Stimulated activated CD8-positive, alpha-beta memory T cell treated with anti-CD3 and anti-CD28 coated beads, Interleukin-12 subunit alpha, Interleukin-12 subunit beta, amount 100 ng/mL, for 4 hours (primary cell): ENCODE measurements at regions not wholly inside any gene's neighbourhood (a gene's known extent, or its start where the extent isn't known, plus 50 kb on each side); places are given as distances from the start of the nearest gene placed in this dataset.

Experiments used
- DNase-seq: peaks from one replicate; pipeline ENCODE4 v3.0.0-alpha.2; 2020; ENCODE audit warnings: low read depth

DNA sequence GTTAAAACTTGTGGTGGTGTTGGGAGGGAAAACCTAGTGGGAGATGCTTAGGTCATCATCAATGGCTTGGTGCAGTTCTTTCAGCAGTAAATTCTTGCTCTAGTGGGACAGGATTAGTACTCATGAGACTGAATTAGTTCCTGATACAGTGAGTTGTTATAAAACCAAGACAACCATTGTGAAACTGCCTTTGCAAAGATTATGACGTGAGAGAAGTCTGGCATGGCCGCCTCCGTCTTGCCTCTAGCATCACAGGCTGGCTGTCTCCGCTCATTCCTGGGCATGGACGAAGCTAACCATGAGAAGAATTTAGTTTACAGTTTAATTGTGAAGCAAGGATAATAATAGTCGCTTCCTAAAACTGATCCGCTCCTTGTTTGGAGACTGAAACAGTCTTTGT is 186.4 kb downstream of the KIF20B start:
- DNase-seq: no peak

- DNase-seq: no peak
These were observed 187.1 kb downstream of the KIF20B start for GRCh38 chr10:89888321-89889070.

DNA sequence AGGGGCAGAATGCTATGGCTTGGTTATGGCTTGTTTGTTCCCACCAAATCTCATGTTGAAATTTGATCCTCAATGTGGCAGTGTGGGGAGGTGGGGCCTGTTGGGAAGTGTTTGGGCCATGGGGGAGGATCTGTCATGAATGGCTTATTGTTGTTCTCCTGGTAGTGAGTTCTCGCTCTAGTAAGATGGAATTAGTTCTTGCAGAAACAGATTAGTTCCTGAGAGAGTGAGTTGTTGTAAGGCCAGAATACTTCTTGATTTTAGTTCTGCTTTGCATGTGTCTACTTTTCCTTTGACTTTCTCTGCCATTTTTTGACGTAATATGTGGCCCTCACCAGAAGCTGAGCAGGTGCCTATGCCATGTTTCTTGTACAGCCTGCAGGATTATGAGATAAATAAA is 188.2 kb downstream of the KIF20B start:
- DNase-seq: no peak

GRCh38 chr10:89891006-89891535 is 189.7 kb downstream of the KIF20B start:
- DNase-seq: no peak

GRCh38 chr10:89894051-89894450 is 192.7 kb downstream of the KIF20B start:
- no peak for DNase-seq

- DNase-seq: no peak
These were observed 199.2 kb downstream of the KIF20B start for GRCh38 chr10:89900554-89900953.

DNA sequence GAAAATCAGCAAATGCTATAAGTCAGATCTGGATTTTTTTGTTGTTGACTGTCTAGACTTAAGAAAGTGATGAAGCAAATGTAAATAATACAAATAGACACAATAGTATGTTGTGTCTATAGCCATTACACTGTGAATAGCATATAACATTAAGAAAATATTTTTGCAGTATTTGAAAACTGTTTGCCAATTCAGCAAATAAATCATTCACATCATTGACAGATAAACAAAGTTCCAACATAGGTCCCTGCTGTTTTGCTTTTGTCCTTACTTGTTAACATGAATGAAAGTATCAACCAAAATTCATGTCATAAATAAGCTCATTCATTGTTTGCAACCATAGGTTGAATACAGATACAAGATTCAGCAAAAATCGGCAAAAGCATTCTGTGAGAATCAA is 200.5 kb downstream of the KIF20B start:
- DNase-seq: no peak

DNA sequence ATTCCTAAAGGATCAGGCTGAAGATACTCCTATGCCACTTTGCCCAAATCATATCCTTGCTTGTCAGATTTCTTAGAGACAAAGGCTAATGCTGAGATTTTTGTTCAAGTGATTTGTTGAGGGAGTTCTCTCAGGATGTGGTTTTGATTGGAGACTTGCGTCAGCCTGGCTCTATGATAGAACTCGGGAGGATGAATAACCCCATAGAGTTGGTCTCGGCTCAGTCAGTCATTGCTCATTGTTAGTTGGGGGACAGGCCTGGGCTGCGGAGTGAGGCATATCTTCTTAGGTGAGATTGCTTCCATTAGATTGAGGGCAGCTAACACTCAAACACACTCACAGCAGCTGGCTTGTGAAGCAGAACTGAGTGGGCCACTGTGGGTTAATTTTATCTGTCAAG is 203.4 kb downstream of the KIF20B start:
- DNase-seq: no peak

DNA sequence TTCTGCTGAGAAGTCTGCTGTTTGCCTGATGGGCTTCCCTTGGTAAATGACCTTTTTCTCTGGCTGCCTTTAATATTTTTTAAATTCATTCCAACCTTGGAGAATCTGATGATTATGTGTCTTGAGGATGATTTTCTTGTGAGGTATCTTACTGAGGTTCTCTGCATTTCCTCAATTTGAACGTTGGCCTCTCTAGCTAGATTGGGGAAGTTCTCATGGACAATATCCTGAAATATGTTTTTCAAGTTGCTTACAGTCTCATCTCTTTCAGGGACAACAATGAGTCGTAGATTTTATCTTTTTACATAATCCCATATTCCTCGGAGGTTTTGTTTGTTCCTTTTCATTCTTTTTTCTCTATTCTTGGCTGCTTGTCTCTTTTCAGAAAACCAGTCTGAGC is 208.4 kb downstream of the KIF20B start:
- no peak for DNase-seq

- DNase-seq: no peak
These were observed 213.6 kb downstream of the KIF20B start for GRCh38 chr10:89915021-89915420.

DNA sequence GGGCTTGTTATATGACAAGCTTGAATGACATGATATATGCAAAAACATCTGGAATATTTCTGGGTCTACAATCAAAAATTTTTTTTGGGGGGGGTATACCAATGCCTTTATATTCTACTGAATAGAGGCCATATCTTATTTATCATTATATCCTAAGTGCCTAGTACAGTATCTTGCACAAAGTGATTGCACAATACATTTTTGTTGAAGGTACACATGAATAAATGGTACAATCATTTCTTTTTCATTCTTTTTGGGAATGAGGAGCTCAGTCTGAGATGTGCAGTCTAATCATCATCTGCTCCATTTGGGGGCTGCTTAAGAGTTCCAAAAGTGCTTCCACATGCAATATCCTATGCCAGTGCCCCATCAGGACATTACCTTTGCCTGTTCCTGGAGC is 214.6 kb downstream of the KIF20B start:
- no peak for DNase-seq

DNA sequence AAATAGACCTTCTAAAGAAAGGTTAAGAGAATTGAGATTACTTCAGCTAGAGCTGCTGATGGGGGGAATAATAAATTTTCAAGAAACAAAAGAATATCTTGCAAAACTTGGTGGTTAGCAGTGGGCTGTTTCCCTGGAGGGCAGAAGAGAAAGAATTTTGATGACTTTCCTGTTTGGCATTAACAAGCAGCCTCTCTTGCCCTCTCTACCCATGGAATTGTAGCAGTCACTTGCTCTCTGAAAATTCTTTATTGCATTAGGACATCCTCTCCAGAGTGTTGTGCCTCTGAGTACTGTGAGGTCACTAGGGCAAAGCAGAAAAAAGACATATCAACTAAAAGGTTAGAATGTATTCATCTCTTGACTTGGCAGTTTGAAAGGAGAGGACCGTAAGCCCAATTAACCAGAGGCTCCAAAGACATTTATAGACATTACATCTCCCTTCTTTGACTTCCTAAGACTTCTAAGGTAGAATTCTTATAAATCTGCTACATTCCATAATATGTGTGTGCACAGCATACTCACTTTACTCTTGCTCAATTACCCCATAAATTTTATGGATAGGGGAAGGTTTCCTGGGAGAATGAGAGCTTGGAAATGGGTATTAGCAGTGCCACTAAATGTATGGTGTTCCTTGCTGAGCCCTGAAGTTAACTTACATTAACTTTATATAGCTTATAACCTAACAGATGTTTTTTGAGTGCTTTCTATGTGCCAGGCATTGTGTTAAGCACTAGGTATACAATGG is 215.3 kb downstream of the KIF20B start:
- no peak for DNase-seq

DNA sequence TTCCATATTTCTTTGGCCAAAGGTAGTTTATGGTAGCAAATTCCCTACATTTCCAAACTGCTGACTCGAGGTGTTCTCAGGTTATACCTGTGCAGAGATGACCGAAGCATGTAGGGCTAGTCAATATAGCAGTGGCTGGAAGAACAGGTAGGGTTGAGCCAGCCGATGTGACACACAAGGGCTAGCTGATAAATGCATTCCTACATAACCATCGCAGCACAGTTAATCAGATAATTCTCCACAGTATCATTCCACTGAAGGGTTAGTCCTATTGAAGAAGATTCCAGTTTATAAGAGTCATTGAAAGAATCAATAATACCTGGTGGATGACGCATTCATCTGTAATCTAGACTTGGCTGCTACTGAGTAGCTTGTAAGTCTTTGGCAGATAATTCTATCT is 220.0 kb downstream of the KIF20B start:
- DNase-seq: no peak

DNA sequence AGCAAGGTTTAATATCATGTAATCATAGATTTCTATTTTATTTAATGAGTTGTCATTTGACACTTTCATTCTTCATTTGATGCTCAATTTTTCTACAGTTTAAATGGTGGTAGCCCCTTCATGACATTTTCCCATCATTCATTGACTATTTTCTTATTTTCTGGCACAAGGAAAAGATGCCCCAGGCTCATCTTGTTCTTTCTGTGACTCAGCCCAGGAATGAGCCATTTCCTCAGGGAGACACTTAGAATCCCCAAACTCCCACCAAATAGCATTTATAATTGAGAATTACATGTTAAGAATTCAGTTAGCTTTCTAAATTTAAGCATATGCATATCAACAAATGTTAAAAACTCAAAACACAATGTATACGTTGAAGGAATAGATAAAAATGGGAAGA is 222.3 kb downstream of the KIF20B start:
- DNase-seq: no peak

- no peak for DNase-seq
These were observed 222.9 kb downstream of the KIF20B start for GRCh38 chr10:89924261-89924660.

GRCh38 chr10:89926736-89927135 is 225.3 kb downstream of the KIF20B start:
- DNase-seq: no peak

- DNase-seq: no peak
These were observed 228.1 kb downstream of the KIF20B start for GRCh38 chr10:89929282-89930026.

DNA sequence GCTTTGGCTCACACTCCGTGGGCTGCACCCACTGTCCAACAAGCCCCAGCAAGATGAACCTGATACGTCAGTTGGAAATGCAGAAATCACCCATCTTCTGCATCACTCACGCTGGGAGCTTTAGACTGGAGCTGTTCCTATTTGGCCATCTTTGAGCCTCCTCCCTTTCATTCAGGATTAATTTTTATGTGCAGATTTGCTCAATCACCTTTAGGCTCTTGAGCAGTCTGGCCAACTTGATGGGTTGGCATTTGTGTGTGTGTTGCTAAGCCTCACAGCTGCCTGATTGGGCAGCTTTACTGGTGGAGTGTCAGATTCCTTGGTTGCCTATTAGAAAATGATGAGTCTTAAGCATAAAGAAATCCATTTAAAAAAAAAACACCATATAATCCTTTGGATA is 236.1 kb downstream of the KIF20B start:
- no peak for DNase-seq

- DNase-seq: no peak
These were observed 238.7 kb downstream of the KIF20B start for GRCh38 chr10:89940076-89940475.

- no peak for DNase-seq
These were observed 240.8 kb downstream of the KIF20B start for GRCh38 chr10:89942217-89942616.

- no peak for DNase-seq
These were observed 242.7 kb downstream of the KIF20B start for GRCh38 chr10:89944138-89944537.

- no peak for DNase-seq
These were observed 244.7 kb downstream of the KIF20B start for GRCh38 chr10:89946106-89946505.

- no peak for DNase-seq
These were observed 248.1 kb downstream of the KIF20B start for GRCh38 chr10:89949496-89949895.
